ENCODE measurements at regions not wholly inside any gene's neighbourhood (a gene's known extent, or its start where the extent isn't known, plus 50 kb on each side); places are given as distances from the start of the nearest gene placed in this dataset.
A peak's percentile ranks its signal among the peaks of the same experiment; 100 is the strongest.

GRCh38 chr13:26998292-26998691, 173.3 kb downstream of the USP12 start:
- no peak for TF ChIP-seq CTCF (IDR thresholded peaks at IDR 0.05; ENCODE audit: extremely low read depth, missing control alignments)

GRCh38 chr13:26996965-26997752, 174.5 kb downstream of the USP12 start:
- no peak for TF ChIP-seq CTCF (IDR thresholded peaks at IDR 0.05; ENCODE audit: extremely low read depth, missing control alignments)
- peak; percentile 51 for DNase-seq (ENCODE audit: low spot score)

More at GRCh38 chr13:26998292-26998691, 173.3 kb downstream of the USP12 start:
- DNase-seq (ENCODE audit: low spot score) = no peak

- no peak for TF ChIP-seq CTCF (IDR thresholded peaks at IDR 0.05; ENCODE audit: extremely low read depth, missing control alignments)
- no peak for DNase-seq (ENCODE audit: low spot score)
These were observed 176.5 kb downstream of the USP12 start for GRCh38 chr13:26995159-26995558.

GRCh38 chr13:26993780-26994179, 177.8 kb downstream of the USP12 start:
- TF ChIP-seq CTCF (IDR thresholded peaks at IDR 0.05; ENCODE audit: extremely low read depth, missing control alignments) = no peak

GRCh38 chr13:26992951-26993719, 178.5 kb downstream of the USP12 start:
- TF ChIP-seq CTCF (IDR thresholded peaks at IDR 0.05; ENCODE audit: extremely low read depth, missing control alignments) = no peak

More at GRCh38 chr13:26993780-26994179, 177.8 kb downstream of the USP12 start:
- no peak for DNase-seq (ENCODE audit: low spot score)

GRCh38 chr13:26991508-26992181, 180.0 kb downstream of the USP12 start:
- DNase-seq (ENCODE audit: low spot score) = no peak
- TF ChIP-seq CTCF (IDR thresholded peaks at IDR 0.05; ENCODE audit: extremely low read depth, missing control alignments) = no peak

More at GRCh38 chr13:26992951-26993719, 178.5 kb downstream of the USP12 start:
- no peak for DNase-seq (ENCODE audit: low spot score)

All from GM20000 (cell line).